HEK293 (cell line): ENCODE measurements at regions not wholly inside any gene's neighbourhood (a gene's known extent, or its start where the extent isn't known, plus 50 kb on each side); places are given as distances from the start of the nearest gene placed in this dataset.
A peak's percentile ranks its signal among the peaks of the same experiment; 100 is the strongest.

ENCODE experiments used
- CTCF ChIA-PET: fragments of 350-600 bp; formaldehyde crosslinking; extraction: SDS; loops from one replicate; lab custom pipeline; 2021; ENCODE audit warnings: antibody characterized with exemption; lab: Yijun Ruan, JAX
- POLR2A ChIA-PET: fragments of 300-600 bp; formaldehyde crosslinking; extraction: SDS; loops from one replicate; lab custom pipeline; 2020; ENCODE audit warnings: antibody characterized with exemption, inconsistent platforms; lab: Yijun Ruan, JAX
- H3K27ac ChIP-seq: fragments of 200-500 bp; sonication (Bioruptor generic); 2 replicates; pipeline ENCODE4 v1.5.1; 2014; ENCODE audit warnings: low read depth, low read length, control low read depth, inconsistent platforms; ENCODE audit errors: extremely low read depth
- H3K36me3 ChIP-seq, 2 experiments: fragments of 200-500 bp in 1 of 2; sonication (Bioruptor generic) in 1 of 2; 1 replicate in 1 of 2; 2 replicates in 1 of 2; pipeline ENCODE4 v1.5.1; 2014 to 2017; ENCODE audit warnings: inconsistent platforms in 2 of 2, low read length in 2 of 2; ENCODE audit not compliant: control insufficient read depth in 2 of 2, insufficient read depth in 1 of 2
- H3K4me1 ChIP-seq: fragments of 200-500 bp; sonication (Bioruptor generic); 2 replicates; pipeline ENCODE4 v1.5.1; 2014; ENCODE audit warnings: mild to moderate bottlenecking, low read length, inconsistent platforms; ENCODE audit not compliant: control insufficient read depth, insufficient read depth
- H3K4me3 ChIP-seq: 2 replicates; pipeline ENCODE4 v1.5.1; 2011; ENCODE audit warnings: low read depth, mild to moderate bottlenecking, control low read depth, low read length, moderate library complexity
- H3K9me3 ChIP-seq: fragments of 200-500 bp; sonication (Bioruptor generic); 2 replicates; pipeline ENCODE4 v1.5.1; 2014; ENCODE audit warnings: low read depth, low read length, inconsistent platforms; ENCODE audit not compliant: control insufficient read depth, insufficient read depth
- ATF2 ChIP-seq: fragments of 450-650 bp; formaldehyde crosslinking; IDR thresholded peaks from 2 replicates; pipeline ENCODE4 v1.5.1; 2016; ENCODE audit warnings: missing biosample characterization, missing genetic modification characterization, low read depth
- BCL11B ChIP-seq: fragments of 450-650 bp; formaldehyde crosslinking; IDR thresholded peaks from 2 replicates; pipeline ENCODE4 v1.5.1; 2016; ENCODE audit warnings: low read depth, missing biosample characterization, missing genetic modification characterization
- BCL6B ChIP-seq: fragments of 450-650 bp; formaldehyde crosslinking; IDR thresholded peaks from 2 replicates; pipeline ENCODE4 v1.5.1; 2017; ENCODE audit warnings: missing biosample characterization, missing genetic modification characterization
- GLIS1 ChIP-seq: fragments of 450-650 bp; formaldehyde crosslinking; IDR thresholded peaks from 2 replicates; pipeline ENCODE4 v1.5.1; 2016; ENCODE audit warnings: missing biosample characterization, missing genetic modification characterization
- GLIS2 ChIP-seq: fragments of 450-650 bp; formaldehyde crosslinking; IDR thresholded peaks from 2 replicates; pipeline ENCODE4 v1.5.1; 2016; ENCODE audit warnings: missing biosample characterization, missing genetic modification characterization
- KLF7 ChIP-seq: fragments of 450-650 bp; formaldehyde crosslinking; IDR thresholded peaks from 2 replicates; pipeline ENCODE4 v1.5.1; 2016; ENCODE audit warnings: missing biosample characterization, missing genetic modification characterization, borderline replicate concordance
- MEIS1 ChIP-seq: sonication (generic); formaldehyde crosslinking; IDR thresholded peaks from 2 replicates; pipeline ENCODE4 v1.8.1; 2022; ENCODE audit warnings: missing genetic modification reagents, mild to moderate bottlenecking, borderline replicate concordance
- PATZ1 ChIP-seq: fragments of 450-650 bp; formaldehyde crosslinking; IDR thresholded peaks from 2 replicates; pipeline ENCODE4 v1.5.1; 2016; ENCODE audit warnings: missing biosample characterization, missing genetic modification characterization
- YY1 ChIP-seq: fragments of 450-650 bp; formaldehyde crosslinking; IDR thresholded peaks from 2 replicates; pipeline ENCODE4 v1.5.1; 2018; ENCODE audit warnings: missing biosample characterization, missing genetic modification characterization
- ZBTB10 ChIP-seq: fragments of 450-650 bp; formaldehyde crosslinking; IDR thresholded peaks from 2 replicates; pipeline ENCODE4 v1.5.1; 2016; ENCODE audit warnings: missing biosample characterization, missing genetic modification characterization
- ZBTB26 ChIP-seq: fragments of 450-650 bp; formaldehyde crosslinking; optimal IDR thresholded peaks from 2 replicates; pipeline ENCODE3; 2016; ENCODE audit warnings: missing biosample characterization, mild to moderate bottlenecking, missing genetic modification characterization
- ZNF174 ChIP-seq: fragments of 450-650 bp; formaldehyde crosslinking; IDR thresholded peaks from 2 replicates; pipeline ENCODE4 v1.5.0; 2017; ENCODE audit warnings: missing biosample characterization, mild to moderate bottlenecking, missing genetic modification characterization
- ZNF266 ChIP-seq: fragments of 450-650 bp; formaldehyde crosslinking; IDR thresholded peaks from 2 replicates; pipeline ENCODE4 v1.5.1; 2016; ENCODE audit warnings: missing biosample characterization, missing genetic modification characterization, low read depth
- ZNF366 ChIP-seq: fragments of 450-650 bp; formaldehyde crosslinking; conservative IDR thresholded peaks from 2 replicates; pipeline ENCODE4 v1.5.1; 2016; ENCODE audit warnings: missing biosample characterization, missing genetic modification characterization
- ZNF48 ChIP-seq: fragments of 450-650 bp; formaldehyde crosslinking; IDR thresholded peaks from 2 replicates; pipeline ENCODE4 v1.5.1; 2016; ENCODE audit warnings: missing biosample characterization, missing genetic modification characterization
- ZNF560 ChIP-seq: fragments of 450-650 bp; formaldehyde crosslinking; IDR thresholded peaks from 2 replicates; pipeline ENCODE4 v1.5.1; 2017; ENCODE audit warnings: missing biosample characterization, missing genetic modification characterization, borderline replicate concordance
- ZNF624 ChIP-seq: fragments of 450-650 bp; formaldehyde crosslinking; IDR thresholded peaks from 2 replicates; pipeline ENCODE4 v1.5.1; 2017; ENCODE audit warnings: missing biosample characterization, missing genetic modification characterization
- ZNF658 ChIP-seq: fragments of 450-650 bp; formaldehyde crosslinking; IDR thresholded peaks from 2 replicates; pipeline ENCODE4; 2016; ENCODE audit warnings: missing biosample characterization, missing genetic modification characterization
- ZNF768 ChIP-seq: fragments of 450-650 bp; formaldehyde crosslinking; IDR thresholded peaks from 2 replicates; pipeline ENCODE4 v1.5.1; 2018; ENCODE audit warnings: missing biosample characterization, mild to moderate bottlenecking, missing genetic modification characterization
- ZXDB ChIP-seq: fragments of 450-650 bp; formaldehyde crosslinking; IDR thresholded peaks from 2 replicates; pipeline ENCODE4 v1.5.1; 2016; ENCODE audit warnings: missing biosample characterization, missing genetic modification characterization

- TF ChIP-seq GLIS1, result peak; percentile 77
- no peak for TF ChIP-seq ZXDB
- no peak for TF ChIP-seq MEIS1 (CRISPR knock-in tag)
- no peak for TF ChIP-seq ZNF266
- no peak for TF ChIP-seq PATZ1 (tag by site-specific recombination)
- no peak for TF ChIP-seq ZNF366 (tag by site-specific recombination)
- TF ChIP-seq, all 188 proteins: peak for 1
- no peaks in the 10 kb centered on the region for H3K36me3 ChIP-seq
- 0 out of 2 replicates have a peak, but pooled peaks cover 9% of the 10 kb centered on the region for H3K4me1 ChIP-seq
- H3K9me3 ChIP-seq, result no peaks in the 10 kb centered on the region
- H3K27ac ChIP-seq, result no peak overlapping the region
- H3K4me3 ChIP-seq, result no peak overlapping the region
- CTCF ChIA-PET, result interaction anchor here (0.8 to 2.1 kb wide), 3 partner anchors 23 to 195 kb away, joined by 4 to 6 read pairs (median 4); no protein-coding TSS in a partner anchor
- POLR2A ChIA-PET, result no interaction called here
Measured at GRCh38 chr18:65990944-65991708, 240.3 kb downstream of the CDH7 start.

GRCh38 chr18:65990174-65990690, 239.4 kb downstream of the CDH7 start:
- no peak overlapping the region for H3K4me3 ChIP-seq
- H3K9me3 ChIP-seq, result no peaks in the 10 kb centered on the region
- H3K4me1 ChIP-seq, result 0 out of 2 replicates have a peak, but pooled peaks cover 9% of the 10 kb centered on the region
- no peaks in the 10 kb centered on the region for H3K36me3 ChIP-seq
- CTCF ChIA-PET, result interaction anchor here (2.1 kb wide), 1 partner anchor 22 kb away, joined by 6 read pairs; no protein-coding TSS in a partner anchor
- TF ChIP-seq ATF2 (tag by site-specific recombination) (no peak), ZNF366 (tag by site-specific recombination) (peak; percentile 54; the same call in 1 of the 2 replicates)
- no peak overlapping the region for H3K27ac ChIP-seq
- POLR2A ChIA-PET, result no interaction called here

- TF ChIP-seq ZNF560 (tag by site-specific recombination), result no peak
- TF ChIP-seq ZBTB10 (tag by site-specific recombination), result no peak
- TF ChIP-seq ZNF174 (tag by site-specific recombination), result no peak
- no peak for TF ChIP-seq ZNF48
- TF ChIP-seq YY1, result no peak
- TF ChIP-seq BCL11B, result no peak
- TF ChIP-seq GLIS2 (tag by site-specific recombination), result no peak
- TF ChIP-seq KLF7 (tag by site-specific recombination), result no peak
- no peak for TF ChIP-seq ZNF768 (tag by site-specific recombination)
- TF ChIP-seq ZNF658 (tag by site-specific recombination), result no peak
- TF ChIP-seq BCL6B, result no peak
- no peak for TF ChIP-seq ZBTB26 (tag by site-specific recombination)
- no peak for TF ChIP-seq ZNF624
- Histone ChIP-seq H3K27ac (no peak overlapping the region), H3K4me1 (0 out of 2 replicates have a peak, but pooled peaks cover 9% of the 10 kb centered on the region), H3K4me3 (no peak overlapping the region), H3K36me3 (no peaks in the 10 kb centered on the region), H3K9me3 (no peaks in the 10 kb centered on the region)
- ChIA-PET CTCF (no interaction called here), POLR2A (no interaction called here)
Measured at GRCh38 chr18:65988972-65989371, 238.2 kb downstream of the CDH7 start.
